HG03442 (cell line): ENCODE measurements at regions not wholly inside any gene's neighbourhood (a gene's known extent, or its start where the extent isn't known, plus 50 kb on each side); places are given as distances from the start of the nearest gene placed in this dataset.
"Not testable (repeated sequence)": the region's sequence is repeated elsewhere in the genome, so short reads cannot be mapped to it uniquely, and the experiment has no call there.

Source experiments
- ATAC-seq: cut with Tn5 transposase; IDR thresholded peaks from one replicate; pipeline ENCODE4 v1.9.1; 2021; ENCODE audit warnings: mild to moderate bottlenecking, moderate library complexity; ENCODE audit not compliant: unreplicated experiment

DNA sequence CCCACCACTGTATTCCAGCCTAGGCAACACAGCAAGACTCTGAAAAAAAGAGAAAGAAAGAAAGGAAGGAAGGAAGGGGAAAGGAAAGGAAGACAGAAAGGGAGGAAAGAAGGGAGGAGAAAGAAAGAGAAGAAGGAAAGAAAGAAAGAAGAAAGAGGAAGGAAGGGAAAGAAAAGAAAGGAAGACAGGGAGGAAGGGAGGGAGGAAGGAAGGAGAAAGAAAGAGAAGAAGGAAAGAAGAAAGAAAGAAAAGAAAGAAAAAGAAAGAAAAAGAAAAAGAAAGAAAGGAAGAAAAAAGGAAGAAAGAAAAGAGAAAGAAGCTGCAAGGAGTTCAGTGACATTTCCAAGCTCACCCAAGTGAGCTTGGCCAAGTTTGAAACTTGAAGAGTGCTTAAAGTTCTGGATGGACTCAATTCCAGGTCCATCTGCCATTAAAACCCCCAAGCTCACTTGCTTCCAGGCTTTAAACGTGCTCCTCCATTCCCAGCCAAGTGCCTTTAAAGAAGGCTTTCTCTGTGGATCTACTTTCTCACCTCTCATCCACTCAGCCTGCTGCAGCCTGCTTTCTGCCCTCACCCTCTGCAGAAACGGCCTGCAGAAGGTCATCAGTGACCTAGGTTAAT is 101.5 kb downstream of the VCPKMT start:
- ATAC-seq = no peak

DNA sequence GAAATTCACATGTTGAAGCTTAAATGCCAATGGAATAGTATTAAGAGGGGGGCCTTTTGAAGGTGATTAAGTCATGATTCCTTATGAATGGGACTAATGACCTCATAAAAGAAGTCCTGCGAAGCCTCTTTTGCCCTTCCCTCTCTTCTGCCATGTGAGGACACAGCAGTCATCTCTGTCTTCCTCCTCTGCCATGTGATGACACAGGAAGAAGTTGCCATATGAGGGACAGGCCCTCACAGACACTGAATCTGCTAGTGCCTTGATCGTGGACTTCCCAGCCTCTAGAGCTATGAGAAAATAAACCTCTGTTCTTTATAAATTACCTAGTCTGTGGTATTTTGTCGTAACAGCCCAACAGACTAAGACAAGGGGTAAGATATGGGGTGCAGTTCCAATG is 100.7 kb downstream of the VCPKMT start:
- no peak for ATAC-seq

DNA sequence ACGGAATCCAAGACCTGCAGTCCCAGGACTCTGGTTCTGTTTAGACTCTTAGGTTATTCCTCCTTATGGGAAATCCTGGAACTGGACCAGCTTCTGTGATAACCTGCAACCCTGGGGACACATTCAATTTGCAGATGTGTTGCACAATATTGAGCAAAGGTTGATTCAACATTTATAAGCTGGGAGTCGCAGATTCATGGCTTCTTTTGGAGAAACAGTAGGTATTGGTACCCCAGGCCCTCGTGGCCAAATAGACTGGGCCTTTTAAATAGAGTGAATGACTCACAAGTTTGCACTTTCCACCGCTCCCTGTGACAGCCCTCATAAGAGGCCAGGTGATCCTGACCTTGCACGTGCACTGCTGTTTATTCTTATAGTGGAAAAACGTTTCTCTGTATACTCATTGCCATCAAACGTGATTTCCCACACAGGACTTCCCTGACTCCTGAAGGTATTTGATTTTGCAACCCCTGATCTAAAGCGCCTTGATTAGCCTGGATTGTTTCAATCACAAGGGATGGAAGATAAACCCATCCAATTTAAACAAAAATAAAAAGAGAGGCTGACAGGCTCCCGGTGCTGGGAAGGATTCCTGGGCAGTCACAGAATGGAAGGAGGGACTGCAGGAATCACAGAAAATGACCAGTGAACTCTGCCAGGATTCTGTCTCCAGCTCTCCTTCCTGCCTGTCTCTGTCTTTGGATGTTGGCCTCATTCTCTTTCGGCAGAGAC is 98.0 kb downstream of the VCPKMT start:
- ATAC-seq = no peak

DNA sequence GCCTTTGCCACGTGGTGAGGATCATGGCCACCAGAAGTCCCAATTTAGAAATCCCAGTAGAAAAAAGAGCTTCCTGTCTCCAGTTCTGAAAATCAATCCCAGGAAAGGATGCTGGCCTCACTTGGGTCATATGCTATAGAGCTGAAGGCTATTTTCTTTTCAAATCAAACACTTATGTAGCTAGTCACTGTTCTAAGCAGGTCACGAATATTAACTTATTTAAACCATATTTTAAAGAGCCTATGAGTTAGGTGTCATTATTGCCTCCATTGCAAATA is 97.5 kb downstream of the VCPKMT start:
- no peak for ATAC-seq

DNA sequence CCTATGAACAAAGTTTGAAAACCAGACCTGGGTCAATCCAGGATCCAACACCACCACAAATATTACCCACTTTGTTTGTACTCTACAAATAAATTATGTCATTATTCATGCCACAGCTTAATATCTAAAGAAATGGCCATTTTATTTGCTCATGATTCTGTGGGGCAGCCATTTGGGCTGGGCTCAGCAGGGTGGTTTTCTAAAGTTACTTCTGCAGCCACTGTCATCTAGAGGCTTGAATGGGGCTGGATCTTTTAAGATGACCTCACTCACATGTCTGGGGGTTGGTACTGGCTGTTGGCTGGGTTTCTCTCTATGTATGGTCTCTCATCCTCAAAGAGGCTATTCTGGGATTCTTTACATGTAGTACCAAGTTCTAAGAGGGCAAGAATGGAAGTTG is 96.2 kb downstream of the VCPKMT start:
- no peak for ATAC-seq

DNA sequence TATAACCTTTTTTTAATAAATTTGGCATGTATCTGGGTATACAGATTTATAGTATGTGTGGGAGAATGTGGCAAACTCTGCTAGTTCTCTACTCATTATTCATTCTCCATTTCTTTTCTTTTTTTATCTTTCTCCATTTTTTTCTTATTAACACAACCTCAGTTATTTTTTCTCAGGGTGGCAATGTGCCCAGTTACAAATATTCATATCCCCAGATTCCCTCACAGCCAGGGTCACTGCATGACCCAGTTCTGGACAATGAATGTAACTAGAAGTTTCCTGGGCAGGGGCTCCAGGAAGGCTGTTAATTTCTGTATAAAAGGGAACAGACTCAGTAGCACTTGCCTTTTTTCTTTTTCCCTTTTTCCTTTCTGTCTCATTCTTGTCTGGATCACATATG is 95.6 kb downstream of the VCPKMT start:
- ATAC-seq = no peak

DNA sequence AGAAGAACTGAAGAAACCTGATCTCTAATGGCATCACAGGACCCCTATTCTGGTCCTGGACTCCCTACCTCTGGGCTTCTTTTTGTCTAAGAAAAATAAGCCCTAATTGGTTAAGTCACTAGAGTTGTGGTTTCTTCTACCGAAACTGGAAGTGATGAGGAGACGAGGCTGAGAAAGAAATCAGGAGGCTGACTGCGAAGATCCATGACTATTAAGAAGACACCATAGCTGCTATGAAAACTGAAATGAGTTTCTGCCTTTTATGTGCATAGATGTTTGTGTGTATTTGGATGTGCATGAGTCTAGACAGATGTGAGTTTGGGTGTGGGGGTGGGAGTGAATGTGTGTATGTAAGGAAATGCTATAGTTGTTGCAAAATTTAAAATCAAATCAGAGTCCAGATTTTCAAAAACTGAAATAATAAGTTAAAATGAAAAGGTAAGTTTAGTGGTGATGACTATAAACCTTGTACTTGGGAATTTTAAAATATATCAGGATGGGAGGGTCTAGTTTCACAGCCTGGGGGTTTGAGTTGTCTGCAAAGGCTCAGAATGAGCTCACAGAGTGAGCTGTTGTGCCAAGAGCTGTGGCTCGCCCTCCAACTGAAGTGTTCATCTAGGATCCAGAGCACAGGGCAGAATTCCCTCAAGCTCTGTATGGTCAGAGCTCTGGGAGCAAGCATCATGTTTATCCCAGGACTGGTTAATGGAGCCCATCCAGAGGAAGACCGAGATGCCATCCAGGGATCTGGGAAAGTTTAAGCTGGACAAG is 94.9 kb downstream of the VCPKMT start:
- ATAC-seq = no peak

DNA sequence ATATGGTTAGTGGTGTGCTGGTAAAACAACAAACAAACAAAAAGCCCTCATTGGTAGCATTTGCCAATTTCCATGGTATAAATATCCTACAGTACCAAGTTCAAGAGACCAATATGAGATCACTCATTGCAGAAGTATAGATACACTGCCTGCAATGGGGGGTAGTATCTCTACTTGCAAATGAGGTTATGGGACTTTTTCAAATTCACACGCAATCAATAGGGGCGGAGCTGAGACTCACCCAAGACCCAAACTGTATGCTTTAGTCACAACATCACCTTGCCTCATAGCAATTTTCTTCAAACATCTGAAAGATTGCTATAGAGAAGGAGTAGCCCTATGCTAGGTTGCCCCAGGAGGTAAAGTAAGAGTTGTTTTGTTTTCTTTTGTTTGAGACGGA is 93.7 kb downstream of the VCPKMT start:
- no peak for ATAC-seq

DNA sequence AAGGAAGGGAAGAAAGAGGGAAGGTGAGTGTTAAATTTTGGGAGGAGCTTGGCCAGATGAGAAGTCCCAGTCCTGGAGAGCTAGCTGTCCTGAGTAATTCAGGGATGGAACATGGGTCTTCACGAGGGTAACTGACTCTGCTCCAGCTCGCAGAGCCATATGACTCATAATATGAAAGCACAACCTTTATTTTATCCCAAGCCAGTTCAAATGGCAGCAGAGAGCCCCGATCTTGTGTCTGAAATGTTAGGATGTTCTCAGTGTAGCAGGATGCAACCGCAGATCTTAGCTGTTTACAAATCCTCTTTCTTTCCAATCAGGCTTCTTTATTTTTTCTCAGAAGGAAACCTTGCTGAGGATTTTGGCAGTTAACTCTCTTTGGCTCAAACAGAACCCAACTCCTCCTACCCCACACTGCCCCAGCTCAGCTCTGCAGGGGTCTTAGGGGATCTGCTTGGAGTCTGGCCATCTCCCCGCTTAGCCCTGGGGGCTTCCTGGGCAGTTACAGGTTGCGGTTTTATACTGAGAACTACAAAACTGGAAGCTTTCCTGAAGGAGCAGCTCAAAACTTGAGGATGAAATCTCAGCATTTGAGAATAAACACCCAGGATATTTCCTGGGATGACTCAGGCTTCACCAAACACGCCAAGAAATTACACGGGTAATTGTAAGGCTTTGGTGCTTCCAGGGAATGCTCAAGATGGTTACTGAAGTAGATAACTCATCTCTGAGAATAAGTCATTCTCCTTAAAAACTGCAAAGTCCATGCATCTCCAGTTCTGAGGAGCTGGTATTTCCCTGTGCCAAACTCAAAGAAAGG is 92.5 kb downstream of the VCPKMT start:
- ATAC-seq = no peak

DNA sequence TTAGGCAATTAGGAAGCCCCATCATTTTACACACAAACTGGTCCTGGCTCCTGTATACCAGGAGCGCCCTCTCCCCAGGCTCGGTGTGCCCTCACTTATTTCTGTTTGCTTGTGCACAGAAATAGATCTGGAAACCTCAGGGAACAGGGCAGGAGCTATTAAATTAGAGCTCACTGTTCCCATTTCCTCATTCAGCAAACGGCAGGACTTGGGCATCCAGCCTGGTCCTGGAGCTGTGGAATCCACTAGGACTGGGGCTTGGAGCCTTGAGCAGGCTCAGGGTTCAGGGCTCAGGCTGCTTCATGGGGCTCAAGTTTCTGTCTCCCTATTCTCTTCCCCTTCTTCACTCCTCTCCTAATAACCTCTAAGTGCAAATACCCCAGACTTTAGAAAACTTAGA is 91.3 kb downstream of the VCPKMT start:
- no peak for ATAC-seq

DNA sequence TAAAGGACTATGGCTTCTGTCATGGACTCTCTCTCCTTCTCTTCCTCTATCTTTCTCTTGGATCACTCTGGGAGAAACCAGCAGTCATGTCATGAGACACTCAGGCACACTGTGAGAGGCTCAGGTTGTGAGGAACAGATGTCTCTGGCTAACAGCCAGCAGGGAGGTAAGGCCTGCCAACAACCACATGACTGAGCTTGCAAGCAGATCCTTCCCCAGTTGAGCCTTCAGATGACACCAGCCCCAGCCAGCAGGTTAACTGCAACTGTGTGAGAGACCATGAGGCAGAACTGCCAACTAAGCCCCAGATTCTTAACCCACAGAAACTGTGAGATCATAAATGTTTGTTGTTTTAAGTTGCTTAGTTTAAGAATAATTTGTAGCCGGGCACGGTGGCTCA is 90.6 kb downstream of the VCPKMT start:
- no peak for ATAC-seq

DNA sequence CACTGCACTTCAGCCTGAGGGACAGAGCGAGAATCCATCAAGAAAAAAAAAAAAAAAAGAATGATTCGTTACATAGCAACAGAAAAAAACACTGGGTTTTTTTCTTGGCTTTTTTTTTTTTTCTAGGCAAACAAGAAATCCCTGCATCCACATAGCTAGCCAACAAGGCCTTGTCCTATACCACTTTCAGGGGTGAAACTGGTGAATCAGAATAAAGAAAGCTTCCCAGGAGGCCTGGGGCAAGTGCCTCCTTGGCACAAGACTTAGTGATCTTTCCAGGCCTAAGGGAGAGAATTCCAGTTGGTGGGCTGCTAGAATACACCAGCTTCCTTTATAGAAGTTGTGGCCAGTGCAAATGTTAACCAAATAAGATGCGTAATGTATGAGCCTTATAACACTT is 90.0 kb downstream of the VCPKMT start:
- no peak for ATAC-seq

DNA sequence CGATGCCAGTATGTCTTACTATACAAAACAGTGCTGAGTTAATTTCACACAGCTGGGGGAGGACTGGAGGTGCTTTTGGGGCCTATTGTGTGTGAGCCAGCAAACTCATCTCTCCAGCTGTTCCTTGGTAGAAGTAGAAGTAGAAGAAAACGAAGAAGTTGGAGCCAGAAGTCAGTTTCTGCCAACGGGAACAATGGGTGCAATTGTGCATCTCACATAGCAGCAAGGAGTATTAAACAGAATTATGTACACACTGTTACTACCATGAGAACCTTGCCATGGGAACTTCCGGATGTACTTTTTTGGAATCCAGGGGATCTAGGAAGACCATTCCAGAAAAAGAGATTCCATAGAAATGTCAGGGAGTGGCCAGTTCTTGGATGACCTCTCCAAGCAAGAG is 88.6 kb downstream of the VCPKMT start:
- ATAC-seq = no peak

DNA sequence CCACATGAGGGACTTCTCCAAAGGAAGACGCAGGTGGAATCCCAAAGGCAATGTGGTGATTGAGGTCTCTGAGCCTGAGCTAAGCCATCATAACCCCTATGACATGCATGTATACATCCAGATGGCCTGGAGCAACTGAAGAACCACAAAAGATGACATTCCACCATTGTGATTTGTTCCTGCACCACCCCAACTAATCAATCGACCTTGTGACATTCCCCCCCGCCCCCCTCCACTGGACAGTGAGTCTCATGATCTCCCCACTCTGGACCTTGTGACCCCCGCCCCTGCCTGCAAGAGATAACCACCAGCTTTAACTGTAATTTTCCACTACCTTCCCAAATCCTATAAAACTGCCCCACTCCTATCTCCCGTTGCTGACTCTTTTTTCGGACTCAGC is 87.9 kb downstream of the VCPKMT start:
- ATAC-seq = no peak

DNA sequence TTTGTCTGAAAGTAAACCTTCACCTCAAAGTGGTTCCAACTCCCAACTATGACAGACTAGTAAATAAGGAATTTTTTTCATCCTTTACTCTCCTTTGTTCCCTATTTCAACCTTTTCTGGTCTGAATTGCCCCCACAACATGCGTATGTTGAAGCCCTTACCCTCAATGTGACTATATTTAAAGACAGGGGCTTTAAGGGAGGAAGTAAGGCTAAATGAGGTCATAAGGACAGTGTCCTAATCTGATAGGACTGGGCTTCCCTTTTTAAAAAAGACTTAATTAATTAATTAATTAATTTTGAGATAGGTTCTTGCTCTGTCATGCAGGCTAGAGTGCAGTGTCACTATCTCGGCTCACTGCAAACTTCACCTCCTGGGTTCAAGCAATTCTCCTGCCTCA is 86.3 kb downstream of the VCPKMT start:
- no peak for ATAC-seq

DNA sequence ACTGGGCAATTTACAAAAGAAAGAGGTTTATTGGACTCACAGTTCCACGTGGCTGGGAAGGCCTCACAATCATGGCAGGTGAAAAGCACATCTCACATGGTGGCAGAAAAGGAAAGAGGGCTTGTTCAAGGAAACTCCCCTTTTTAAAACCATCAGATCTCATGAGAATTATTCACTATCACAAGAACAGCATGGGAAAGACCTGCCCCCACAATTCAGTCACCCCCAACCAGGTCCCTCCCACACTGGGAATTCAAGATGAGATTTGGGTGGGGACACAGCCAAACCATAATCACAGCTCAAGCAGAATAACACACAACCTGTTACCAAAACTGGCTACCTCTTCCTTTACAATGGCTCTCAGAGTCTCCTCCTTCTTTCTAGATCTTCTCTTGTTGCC is 85.5 kb downstream of the VCPKMT start:
- not testable (repeated sequence) for ATAC-seq

DNA sequence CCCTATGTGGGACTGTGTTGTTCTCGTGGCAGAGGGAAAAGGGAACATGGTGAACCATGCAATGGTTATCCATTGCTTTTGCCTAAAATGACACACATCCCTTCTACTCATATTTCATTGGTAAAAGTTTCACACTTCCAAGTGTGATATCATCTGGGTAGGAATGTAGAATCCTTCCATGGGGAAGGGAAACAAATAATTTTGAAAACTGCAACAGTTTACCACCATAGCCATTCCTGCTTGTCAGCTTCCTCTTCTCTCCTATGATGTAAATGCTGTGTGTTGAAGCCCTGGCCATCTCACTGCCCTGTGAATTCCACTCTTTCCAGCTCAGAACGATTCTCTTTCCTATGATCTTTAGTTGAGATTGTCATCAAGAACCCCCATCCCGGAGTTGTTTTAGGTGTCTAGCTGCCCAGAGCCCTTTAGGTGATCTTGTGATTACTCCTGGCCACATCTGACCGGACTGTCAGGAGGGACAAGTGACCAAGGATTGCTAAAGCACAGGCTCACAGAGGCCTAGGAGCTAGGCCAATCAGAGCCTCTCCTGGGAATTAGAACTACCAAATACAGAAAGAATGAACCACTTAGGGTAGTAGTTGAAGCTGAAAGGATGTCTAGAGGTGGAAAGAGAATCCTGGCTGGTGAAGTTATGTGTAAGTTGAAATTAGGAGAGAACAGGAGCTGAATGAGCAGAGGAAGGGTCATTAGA is 84.6 kb downstream of the VCPKMT start:
- no peak for ATAC-seq

DNA sequence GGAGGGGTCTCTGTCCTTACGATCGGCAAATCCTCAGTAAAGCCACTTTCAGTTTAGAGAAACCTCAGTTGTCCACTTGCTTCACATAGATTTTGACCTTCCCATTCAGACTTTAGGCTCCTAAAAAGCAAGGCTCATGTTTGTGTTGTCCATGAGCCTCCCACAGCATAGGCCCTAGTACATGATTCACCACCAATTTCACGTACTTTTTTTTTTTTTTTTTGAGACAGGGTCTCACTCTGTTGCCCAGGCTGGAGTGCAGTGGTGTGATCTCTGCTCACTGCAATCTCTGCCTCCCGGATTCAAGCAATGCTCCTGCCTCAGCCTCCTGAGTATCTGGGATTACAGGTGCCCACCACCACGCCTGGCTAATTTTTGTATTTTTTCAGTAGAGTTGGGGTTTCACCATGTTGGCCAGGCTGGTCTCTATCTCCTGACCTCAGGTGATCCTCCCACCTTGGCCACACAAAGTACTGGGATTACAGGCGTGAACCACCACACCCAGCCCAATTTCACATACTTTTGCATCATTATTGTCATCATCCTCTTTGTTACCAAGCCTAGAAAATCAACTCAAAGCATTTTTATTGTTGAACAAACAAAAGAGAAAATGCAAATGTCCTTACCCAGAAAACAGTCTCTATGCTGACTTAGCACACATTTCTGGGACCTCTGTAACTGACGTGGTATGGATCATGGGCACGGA is 83.8 kb downstream of the VCPKMT start:
- ATAC-seq = not testable (repeated sequence)

DNA sequence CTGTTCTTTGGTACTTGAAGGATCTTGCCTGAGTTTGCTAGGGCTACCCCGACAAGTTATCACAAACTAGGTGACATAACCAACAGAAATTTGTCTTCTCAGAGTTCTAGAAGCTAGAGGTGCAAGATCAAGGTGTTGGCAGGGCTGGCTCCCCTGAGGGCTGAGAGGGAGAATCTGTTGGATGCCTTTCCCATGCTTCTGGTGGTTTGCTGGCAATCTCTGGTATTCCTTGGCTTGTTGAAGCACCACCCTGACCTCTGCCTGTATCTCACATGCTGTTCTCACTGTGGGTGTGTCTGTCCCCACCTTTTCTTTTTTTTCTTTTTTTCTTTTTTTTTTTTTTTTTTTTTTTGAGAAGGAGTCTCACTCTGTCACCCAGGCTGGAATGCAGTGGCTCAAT is 81.2 kb downstream of the VCPKMT start:
- no peak for ATAC-seq

DNA sequence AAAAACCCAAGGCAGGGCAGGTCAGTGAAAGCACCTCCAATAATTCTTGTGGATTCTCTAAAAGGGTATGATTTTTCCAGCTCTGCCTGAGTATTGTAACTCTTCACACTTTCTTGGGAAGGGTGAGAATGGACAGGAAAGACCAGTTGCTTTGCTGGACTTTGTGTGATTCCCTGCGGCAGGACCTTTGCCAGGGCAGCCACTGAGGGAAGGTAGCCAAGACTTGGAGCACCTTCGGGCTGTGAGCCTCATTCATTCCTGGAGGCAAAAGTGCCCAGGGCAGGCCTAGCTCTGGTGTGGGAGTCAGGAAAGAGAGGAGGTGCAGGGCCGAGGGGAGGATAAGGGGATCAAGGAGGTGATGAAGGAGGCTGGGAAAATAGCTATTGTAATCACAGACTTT is 80.2 kb downstream of the VCPKMT start:
- ATAC-seq = no peak
